LNCAP (cell line): ENCODE measurements at regions not wholly inside any gene's neighbourhood (a gene's known extent, or its start where the extent isn't known, plus 50 kb on each side); places are given as distances from the start of the nearest gene placed in this dataset.

Experiments used
- CTCF ChIP-seq: fragments of 450-650 bp; IDR thresholded peaks from 2 replicates; pipeline ENCODE4 v1.5.1; 2017; ENCODE audit warnings: mild to moderate bottlenecking

GRCh38 chr12:118680356-118680963, 300.9 kb upstream of the SRRM4 start:
- TF ChIP-seq CTCF = no peak

DNA sequence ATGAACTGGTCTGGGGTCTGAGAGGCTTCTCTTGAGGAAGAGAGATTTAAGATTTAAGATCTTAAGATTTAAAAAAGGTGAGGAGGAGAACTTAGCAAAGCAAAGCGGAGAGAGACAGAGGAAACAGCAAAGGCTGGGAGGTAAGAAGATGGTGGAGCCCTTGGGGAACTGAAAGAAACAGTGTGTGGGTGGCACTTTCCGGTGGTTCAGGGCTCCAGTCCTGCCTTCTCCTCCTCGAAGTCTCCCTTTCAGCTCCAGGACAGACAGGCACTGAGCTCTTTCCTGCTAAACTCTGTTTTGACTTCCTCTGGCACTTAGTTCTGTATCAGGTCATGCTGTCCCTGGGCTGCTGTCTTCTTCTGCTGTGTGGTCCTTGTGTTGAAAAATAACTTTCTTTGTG, 298.7 kb upstream of the SRRM4 start:
- TF ChIP-seq CTCF = no peak

GRCh38 chr12:118685983-118686607, 295.2 kb upstream of the SRRM4 start:
- no peak for TF ChIP-seq CTCF

DNA sequence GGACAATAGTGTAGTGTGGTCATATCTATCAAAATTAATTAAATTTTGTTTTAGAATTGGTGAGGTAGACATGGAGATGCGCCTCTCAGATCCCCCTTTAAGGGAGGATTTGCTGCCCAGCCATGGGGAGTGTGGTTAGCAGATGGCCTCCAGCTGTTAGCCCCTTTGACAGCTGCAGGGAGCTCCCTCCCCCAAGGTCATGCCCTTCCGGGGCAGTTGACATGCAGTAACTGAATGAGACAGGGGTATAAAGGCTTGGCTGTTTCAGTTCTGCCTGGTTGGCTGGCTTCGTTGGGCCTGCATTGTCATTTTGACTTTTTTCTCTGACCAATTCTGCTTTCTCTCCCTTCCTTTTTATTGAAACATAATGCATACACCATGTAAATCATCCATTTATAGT, 291.5 kb upstream of the SRRM4 start:
- no peak for TF ChIP-seq CTCF

DNA sequence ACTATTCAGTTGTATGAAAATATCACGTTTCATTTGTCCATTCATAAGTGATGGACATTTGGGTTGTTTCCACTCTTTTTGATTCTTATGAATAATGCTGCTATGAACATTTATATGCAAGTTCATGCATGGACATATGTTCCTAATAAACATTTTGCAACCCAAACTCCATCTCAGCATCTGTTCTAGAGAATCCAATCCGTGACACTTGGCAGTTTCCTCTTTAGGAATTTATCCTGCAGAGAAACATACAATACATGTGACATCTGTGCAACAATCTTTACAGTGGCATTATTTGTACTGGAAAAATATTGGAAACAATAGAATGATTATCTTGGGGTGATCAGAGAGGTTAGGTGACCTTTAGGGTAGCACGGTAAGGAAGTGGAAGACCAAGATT, 290.8 kb upstream of the SRRM4 start:
- no peak for TF ChIP-seq CTCF

- no peak for TF ChIP-seq CTCF
These were observed 287.1 kb upstream of the SRRM4 start for GRCh38 chr12:118694128-118694775.

DNA sequence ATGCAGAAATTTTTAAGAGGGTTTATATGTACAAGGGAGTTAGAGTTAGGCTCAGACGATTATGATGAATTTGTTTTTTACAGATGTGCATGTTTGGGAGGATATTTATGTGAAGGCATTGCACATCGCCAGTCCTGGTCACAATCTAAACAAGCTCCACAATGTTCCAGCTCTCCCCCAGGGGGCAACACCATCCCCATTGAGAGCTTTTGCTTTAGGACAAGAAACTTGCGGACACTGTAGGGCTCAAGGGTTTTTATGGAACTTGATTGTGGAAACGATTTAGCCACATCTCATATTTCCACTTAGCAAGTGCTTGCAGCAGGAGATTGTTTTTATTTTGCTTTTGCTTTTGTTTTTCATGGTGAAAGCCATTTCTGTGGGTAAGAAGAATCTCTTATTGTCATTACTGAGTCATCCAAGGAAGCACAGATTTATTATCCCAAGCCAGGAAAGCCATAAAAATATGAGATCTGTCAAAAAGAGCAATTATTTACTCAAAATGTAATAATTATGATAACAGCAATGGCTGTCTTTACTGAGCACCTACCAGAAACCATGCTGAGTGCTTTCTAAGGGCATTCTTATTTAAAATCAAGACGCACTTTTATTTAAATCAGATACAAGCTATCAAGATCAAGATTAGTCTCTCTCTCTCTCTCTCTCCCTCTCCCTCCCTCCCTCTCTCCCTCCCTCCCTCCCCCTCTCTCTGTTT, 276.7 kb upstream of the SRRM4 start:
- TF ChIP-seq CTCF = no peak
